Fibroblast of lung (primary cell): ENCODE measurements at regions not wholly inside any gene's neighbourhood (a gene's known extent, or its start where the extent isn't known, plus 50 kb on each side); places are given as distances from the start of the nearest gene placed in this dataset.

Source experiments
- EZH2 ChIP-seq: IDR thresholded peaks from 2 replicates; pipeline ENCODE4 v1.5.1; 2012; ENCODE audit warnings: low read length, control low read depth, mild to moderate bottlenecking; ENCODE audit errors: missing control alignments
- TF ChIP-seq, protein P1 (sequence below), 2 donors: IDR thresholded peaks in 1 of 2; conservative IDR thresholded peaks in 1 of 2; 1 replicate in 1 of 2; 2 replicates in 1 of 2; pipeline ENCODE4 v1.5.1; 2011 to 2012; ENCODE audit warnings: low read length in 2 of 2, control low read depth in 1 of 2, inconsistent platforms in 1 of 2, low read depth in 1 of 2, mild to moderate bottlenecking in 1 of 2

DNA sequence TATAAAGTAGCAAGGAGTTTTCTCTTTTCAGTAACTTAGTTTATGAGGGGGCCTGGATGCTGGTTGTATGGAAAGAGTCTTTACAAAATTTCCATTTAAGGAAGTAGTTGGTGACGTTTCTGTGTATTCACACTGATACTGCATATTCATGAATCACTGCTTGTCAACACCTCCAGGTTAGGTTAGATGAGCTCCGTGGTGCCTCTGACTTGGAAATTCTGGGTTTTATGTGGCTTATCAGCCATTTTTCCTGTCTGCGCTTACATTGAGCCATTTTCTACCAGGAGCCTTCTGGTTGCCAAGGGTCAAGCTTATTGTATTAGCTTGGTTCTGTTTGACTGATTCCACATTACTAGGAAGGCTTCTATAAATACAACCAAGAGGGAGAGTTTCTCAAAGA lies 128.3 kb downstream of the SLC28A3 start:
- TF ChIP-seq, protein P1, sequence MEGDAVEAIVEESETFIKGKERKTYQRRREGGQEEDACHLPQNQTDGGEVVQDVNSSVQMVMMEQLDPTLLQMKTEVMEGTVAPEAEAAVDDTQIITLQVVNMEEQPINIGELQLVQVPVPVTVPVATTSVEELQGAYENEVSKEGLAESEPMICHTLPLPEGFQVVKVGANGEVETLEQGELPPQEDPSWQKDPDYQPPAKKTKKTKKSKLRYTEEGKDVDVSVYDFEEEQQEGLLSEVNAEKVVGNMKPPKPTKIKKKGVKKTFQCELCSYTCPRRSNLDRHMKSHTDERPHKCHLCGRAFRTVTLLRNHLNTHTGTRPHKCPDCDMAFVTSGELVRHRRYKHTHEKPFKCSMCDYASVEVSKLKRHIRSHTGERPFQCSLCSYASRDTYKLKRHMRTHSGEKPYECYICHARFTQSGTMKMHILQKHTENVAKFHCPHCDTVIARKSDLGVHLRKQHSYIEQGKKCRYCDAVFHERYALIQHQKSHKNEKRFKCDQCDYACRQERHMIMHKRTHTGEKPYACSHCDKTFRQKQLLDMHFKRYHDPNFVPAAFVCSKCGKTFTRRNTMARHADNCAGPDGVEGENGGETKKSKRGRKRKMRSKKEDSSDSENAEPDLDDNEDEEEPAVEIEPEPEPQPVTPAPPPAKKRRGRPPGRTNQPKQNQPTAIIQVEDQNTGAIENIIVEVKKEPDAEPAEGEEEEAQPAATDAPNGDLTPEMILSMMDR (conservative IDR thresholded peaks at IDR 0.05 in 1 of 2, IDR thresholded peaks at IDR 0.05 in 1 of 2; ENCODE audit: low read depth in 1 of 2, low read length in 2 of 2), result no peak
- no peak for TF ChIP-seq EZH2
